ENCODE measurements at regions not wholly inside any gene's neighbourhood (a gene's known extent, or its start where the extent isn't known, plus 50 kb on each side); places are given as distances from the start of the nearest gene placed in this dataset.

DNA sequence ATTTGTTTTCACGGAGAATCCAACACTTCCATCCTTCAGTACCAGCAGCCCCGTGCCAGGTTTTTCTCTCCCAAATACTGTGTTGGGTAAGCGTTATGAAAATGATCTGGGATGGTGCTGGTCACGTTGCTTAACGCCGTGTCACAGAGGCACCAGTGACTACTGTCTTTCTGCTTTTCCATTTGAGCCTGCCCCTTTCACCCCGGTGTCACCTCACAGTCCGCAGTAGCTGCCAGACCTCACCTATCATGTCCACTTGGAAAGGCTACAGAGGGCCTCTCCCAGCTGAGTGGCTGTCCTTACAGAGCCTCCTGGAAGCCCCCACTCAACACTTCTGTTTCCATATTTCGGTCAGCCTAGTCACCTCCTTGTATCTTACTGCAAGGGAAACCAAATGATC is 176.5 kb upstream of the ARID1B start:
- Mint-ChIP-seq H3K27me3 (ENCODE audit: insufficient read depth) (peaks cover 13% of the 10 kb centered on the region), H3K36me3 (ENCODE audit: low read depth) (no peaks in the 10 kb centered on the region), H3K9me3 (no peaks in the 10 kb centered on the region), H3K4me3 (no peak overlapping the region), H3K4me1 (ENCODE audit: low read depth) (peaks cover 6% of the 10 kb centered on the region; the same call in 1 of the 2 replicates), H3K27ac (no peak overlapping the region)
- TF ChIP-seq, protein P1, sequence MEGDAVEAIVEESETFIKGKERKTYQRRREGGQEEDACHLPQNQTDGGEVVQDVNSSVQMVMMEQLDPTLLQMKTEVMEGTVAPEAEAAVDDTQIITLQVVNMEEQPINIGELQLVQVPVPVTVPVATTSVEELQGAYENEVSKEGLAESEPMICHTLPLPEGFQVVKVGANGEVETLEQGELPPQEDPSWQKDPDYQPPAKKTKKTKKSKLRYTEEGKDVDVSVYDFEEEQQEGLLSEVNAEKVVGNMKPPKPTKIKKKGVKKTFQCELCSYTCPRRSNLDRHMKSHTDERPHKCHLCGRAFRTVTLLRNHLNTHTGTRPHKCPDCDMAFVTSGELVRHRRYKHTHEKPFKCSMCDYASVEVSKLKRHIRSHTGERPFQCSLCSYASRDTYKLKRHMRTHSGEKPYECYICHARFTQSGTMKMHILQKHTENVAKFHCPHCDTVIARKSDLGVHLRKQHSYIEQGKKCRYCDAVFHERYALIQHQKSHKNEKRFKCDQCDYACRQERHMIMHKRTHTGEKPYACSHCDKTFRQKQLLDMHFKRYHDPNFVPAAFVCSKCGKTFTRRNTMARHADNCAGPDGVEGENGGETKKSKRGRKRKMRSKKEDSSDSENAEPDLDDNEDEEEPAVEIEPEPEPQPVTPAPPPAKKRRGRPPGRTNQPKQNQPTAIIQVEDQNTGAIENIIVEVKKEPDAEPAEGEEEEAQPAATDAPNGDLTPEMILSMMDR (IDR thresholded peaks at IDR 0.05): no peak
- no peak for DNase-seq

DNA sequence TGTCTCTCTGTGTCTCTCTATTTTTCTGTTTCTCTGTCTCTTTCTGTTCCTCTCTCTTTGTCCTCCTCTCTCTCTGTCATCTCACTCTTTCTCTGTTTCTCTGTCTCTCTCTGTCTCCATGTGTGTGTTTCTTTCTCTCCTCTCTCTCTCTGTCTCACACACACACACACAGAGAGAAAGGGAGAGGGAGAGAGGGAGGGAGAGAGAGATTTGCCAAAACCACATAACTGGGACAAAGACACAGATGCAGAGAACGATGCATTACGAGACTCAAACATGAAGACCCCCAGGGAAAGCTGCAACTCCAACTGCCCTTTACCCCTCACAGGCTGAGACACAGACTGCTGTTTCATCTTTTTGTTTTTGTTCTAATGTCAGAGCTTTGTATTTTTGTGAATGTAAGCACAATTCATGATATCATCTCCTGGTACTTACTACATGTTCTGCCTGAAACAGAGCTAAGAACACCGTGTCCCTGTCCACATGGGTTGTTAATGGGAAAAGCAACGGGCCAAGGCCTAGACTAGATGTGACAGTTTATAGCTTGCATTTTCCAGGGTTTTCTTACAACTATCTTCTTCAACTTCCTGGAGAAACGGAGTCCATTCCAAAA is 177.1 kb upstream of the ARID1B start:
- Mint-ChIP-seq H3K4me1 (ENCODE audit: low read depth) (peaks cover 6% of the 10 kb centered on the region; the same call in 1 of the 2 replicates), H3K27ac (no peak overlapping the region), H3K9me3 (no peaks in the 10 kb centered on the region), H3K27me3 (ENCODE audit: insufficient read depth) (peaks cover 13% of the 10 kb centered on the region), H3K4me3 (no peak overlapping the region), H3K36me3 (ENCODE audit: low read depth) (no peaks in the 10 kb centered on the region)
- no peak for DNase-seq
- TF ChIP-seq, protein P1 (IDR thresholded peaks at IDR 0.05): no peak

DNA sequence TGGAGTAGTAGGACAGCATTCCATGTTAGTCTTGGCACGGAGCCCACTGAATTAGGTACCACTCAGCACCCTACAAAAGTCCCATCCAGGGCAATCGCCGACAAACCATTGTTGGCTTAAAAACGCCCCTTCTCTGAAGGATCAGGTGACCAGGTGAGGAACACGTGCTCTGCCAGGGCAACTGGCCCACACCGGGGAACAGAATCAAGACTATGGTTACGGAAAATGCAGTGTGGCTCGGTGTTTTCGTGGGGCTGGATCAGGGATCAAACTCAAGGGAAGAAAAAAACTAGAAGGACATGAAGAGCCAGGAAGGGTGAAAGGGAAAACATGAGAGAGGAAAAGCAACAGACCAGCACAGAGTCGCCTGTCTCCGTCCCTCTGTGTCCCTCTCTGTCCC is 177.8 kb upstream of the ARID1B start:
- no peak overlapping the region for H3K4me3 Mint-ChIP-seq
- H3K4me1 Mint-ChIP-seq (ENCODE audit: low read depth): peaks cover 6% of the 10 kb centered on the region; the same call in 1 of the 2 replicates
- no peak for DNase-seq
- H3K36me3 Mint-ChIP-seq (ENCODE audit: low read depth): no peaks in the 10 kb centered on the region
- H3K9me3 Mint-ChIP-seq: no peaks in the 10 kb centered on the region
- H3K27me3 Mint-ChIP-seq (ENCODE audit: insufficient read depth): peaks cover 13% of the 10 kb centered on the region
- H3K27ac Mint-ChIP-seq: no peak overlapping the region
- TF ChIP-seq, protein P1 (IDR thresholded peaks at IDR 0.05): no peak

DNA sequence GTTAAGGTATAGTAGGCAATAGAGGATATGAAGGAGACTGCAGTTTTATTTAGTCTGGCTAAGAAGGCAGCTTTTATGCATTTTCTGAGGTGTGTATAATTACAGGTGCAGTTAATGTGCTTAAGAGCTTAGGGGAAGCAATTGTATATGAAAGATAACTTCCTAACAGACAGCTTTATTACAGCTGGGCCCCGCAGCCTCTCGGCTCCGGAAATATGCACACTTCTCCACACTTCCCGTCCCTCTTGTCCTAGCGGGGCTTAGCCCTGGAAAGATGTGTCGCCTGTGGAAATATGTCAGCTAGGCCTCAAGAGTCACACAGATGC is 178.4 kb upstream of the ARID1B start:
- TF ChIP-seq, protein P1 (IDR thresholded peaks at IDR 0.05): no peak
- H3K27ac Mint-ChIP-seq: no peak overlapping the region
- H3K27me3 Mint-ChIP-seq (ENCODE audit: insufficient read depth): peaks cover 13% of the 10 kb centered on the region
- H3K4me3 Mint-ChIP-seq: no peak overlapping the region
- peaks cover 6% of the 10 kb centered on the region; the same call in 1 of the 2 replicates for H3K4me1 Mint-ChIP-seq (ENCODE audit: low read depth)
- no peak for DNase-seq
- H3K36me3 Mint-ChIP-seq (ENCODE audit: low read depth): no peaks in the 10 kb centered on the region
- H3K9me3 Mint-ChIP-seq: no peaks in the 10 kb centered on the region

DNA sequence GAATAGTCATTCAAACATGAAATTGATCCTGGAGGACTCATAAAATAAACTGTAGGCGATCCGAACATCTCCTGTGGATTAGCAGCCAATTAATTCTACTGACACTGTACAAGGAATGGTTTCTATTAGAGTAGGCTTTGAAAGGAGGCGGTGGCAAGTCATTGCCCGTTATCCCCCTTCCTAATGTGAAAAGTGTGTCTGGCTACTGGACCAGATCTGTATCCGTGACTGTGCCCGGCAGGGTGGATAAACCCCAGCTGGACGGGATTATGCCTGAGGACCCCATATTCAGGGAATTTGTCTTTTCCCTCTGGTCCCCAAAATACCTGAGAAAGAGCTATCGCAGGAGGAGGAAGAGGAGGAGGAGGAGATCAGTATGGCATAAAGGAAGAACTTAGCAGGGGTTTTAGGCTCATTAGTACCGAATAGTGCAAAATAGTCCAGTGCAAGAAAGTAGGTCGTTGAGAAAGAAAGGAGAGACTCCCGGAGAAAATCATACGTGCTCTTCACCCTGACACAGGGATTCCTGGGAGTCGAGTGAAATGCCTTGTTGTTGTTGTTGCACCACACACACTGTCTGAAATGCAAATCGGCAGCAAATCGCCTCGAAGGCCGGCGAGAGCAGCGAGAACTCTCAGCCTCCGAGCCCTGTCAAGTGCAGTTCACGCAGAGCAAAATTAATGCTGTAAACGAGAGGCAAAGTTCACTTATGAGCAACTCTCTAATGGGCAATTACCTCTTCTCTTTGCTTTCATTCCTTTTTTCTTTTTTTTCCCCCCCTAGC is 178.9 kb upstream of the ARID1B start:
- no peak overlapping the region for H3K27ac Mint-ChIP-seq
- TF ChIP-seq, protein P1 (IDR thresholded peaks at IDR 0.05): no peak
- H3K4me3 Mint-ChIP-seq: no peak overlapping the region
- no peak for DNase-seq
- no peaks in the 10 kb centered on the region for H3K9me3 Mint-ChIP-seq
- peaks cover 13% of the 10 kb centered on the region for H3K27me3 Mint-ChIP-seq (ENCODE audit: insufficient read depth)
- H3K4me1 Mint-ChIP-seq (ENCODE audit: low read depth): peaks cover 6% of the 10 kb centered on the region; the same call in 1 of the 2 replicates
- no peaks in the 10 kb centered on the region for H3K36me3 Mint-ChIP-seq (ENCODE audit: low read depth)

All from HFFc6 (cell line).